T47D (cell line): ENCODE measurements at regions not wholly inside any gene's neighbourhood (a gene's known extent, or its start where the extent isn't known, plus 50 kb on each side); places are given as distances from the start of the nearest gene placed in this dataset.
"Not testable (repeated sequence)": the region's sequence is repeated elsewhere in the genome, so short reads cannot be mapped to it uniquely, and the experiment has no call there.

Experiments used
- DNase-seq, 2 experiments: peaks; one replicate each; pipeline versions ENCODE4 v3.0.0 to v3.0.0-alpha.2; 2011 to 2012; ENCODE audit warnings: low read depth in 1 of 2, low spot score in 1 of 2
- JUND ChIP-seq: IDR thresholded peaks from 2 replicates; pipeline ENCODE4 v1.6.1; 2012; ENCODE audit warnings: low read depth
- in situ Hi-C: cut with HindIII; loops from 2 replicates; pipeline ENCODE4 v1.10.0; 2016; ENCODE audit warnings: low sequenced_read_pairs, low pct_unique_long_range_greater_than_20kb

DNA sequence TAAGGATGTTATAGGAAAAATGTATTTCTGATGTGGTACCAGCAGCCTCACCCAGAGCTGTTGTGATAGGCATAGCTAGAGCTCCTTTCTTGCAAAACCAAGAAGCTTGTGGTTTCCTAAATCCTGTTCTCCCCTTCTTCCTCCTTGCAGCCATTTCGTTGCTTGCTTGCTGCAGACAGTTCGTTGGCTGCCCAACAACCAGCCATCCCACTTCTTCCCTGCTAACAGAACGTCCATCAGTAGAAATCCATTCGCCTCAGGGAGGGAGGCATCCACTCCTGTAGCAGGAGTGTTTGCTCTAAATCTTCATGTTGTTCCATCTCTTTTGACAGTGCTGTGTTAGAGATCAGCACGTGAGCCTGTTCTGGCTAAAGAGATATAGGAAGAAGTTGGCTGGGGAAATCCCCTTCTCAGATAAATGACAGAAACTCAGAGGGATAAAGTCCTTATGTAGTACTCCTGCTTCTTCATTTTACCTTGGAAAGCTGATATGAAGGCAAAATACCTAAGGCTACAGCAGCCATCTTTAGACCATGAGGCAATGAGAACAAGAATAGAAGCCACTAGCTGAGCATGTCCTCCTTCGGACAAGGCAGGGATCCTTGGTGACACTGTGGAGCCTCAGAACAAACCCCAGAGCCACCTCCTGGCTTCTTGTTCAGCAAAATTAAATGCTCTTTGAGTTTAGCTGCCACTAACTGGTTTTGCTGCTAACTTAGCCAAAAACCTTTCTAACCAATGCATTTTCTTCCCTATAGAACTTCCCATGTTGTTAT is 68.4 kb upstream of the RELL1 start:
- in situ Hi-C loops = no loop called here
- no peak for DNase-seq
- TF ChIP-seq JUND = no peak

DNA sequence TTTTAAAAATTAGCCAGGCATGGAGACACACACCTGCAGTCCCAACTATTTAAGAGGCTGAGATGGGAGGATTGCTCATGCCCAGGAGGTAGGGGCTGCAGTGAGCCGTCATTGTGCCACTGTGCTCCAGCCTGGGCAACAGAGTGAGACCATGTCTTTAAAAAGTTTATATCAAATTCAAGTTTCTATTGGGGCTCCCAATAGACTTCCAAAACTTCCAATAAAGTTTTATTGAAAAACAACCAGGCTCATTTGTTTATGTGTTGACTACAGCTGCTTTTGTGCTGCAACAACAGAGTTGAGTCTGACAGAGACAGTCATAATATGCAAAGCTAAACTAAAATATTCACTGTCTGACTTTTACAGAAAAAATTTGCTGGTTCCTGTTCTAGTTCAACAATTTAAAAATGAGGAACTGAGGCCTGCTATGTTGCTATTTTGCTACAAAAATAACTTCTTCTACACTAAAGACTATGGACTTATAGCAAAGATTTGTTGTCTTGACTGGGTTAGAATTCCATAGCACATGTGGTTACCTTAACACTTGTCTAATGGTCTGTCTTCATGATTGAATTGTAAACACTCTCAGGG is 63.3 kb upstream of the RELL1 start:
- in situ Hi-C loops = no loop called here
- TF ChIP-seq JUND = no peak
- DNase-seq = no peak

DNA sequence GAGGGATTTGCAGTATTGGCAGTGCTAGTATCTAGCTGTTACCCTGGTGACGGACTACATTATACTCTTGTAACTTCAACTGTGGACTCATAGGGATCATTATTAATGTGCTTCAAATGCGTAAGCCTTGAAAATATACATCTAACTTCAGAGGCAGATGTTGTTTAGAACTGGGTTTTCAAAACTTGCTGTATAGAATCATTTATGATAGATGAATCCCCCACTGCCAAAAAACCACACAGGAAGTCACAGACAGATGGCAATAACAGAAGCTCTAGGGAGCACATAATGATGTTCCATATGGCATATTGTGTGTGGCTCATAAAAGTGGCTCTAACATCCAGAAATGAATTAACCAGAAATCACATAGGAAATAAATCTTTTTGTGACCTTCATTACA is 62.3 kb upstream of the RELL1 start:
- no peak for DNase-seq
- TF ChIP-seq JUND = no peak
- in situ Hi-C loops = no loop called here

DNA sequence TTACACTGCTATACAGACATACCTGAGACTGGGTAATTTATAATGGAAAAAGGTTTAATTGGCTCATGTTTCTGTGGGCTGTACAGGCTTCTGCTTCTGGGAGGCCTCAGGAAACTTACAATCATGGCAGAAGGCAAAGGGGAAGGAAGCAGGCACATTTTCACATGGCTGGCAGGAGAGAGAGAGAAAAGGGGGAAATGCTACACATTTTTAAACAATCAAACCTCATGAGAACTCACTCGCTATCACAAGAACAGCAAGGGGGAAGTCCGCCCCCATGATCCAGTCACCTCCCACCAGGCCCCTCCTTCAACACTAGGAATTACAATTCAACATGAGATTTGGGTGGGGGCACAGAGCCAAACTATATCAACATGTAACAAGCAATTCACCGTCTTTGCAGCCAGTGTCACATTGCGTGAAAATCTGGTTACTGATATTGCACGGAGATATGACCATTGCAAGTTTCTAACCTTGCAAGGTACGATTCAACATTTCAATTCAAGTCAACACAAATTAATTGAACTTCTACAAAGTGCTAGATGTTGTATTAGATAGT is 61.7 kb upstream of the RELL1 start:
- TF ChIP-seq JUND = no peak
- in situ Hi-C loops = no loop called here
- DNase-seq = no peak

DNA sequence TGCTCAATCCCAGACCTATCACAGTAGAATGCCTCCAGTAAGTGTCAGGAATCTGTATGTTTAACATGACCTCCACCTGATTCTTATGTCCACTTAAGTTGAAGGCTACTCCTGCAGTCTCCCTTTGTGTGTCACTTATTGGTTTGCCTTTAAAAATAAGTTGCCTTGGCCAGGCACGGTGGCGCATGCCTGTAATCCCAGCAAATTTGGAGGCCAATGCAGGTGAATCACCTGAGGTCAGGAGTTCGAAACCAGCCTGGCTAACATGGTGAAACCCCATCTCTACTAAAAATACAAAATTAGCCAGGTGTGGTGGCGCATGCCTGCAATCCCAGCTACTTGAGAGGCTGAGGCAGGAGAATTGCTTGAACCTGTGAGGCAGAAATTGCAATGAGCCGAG is 60.7 kb upstream of the RELL1 start:
- in situ Hi-C loops, DNase-seq: not testable (repeated sequence)

DNA sequence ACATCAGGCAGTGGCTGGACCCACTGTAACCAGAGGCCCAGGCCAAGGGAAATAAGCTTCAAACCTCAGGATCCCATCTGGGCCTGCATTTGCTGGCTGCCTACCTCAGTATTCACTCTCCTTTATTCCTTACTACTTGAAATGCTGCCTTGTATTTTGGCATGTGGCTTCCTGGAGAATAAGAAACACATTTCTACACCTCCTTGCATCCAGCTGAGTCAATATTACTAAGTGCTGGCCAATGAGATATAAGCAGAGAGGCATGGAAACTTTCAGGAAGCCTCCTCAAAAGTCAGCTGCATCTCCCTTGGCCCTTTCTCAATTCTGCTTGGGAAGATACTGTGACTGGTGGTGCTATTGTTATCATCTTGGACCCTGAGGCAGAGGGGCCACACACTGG is 59.8 kb upstream of the RELL1 start:
- TF ChIP-seq JUND = no peak
- no peak for DNase-seq
- in situ Hi-C loops = no loop called here

DNA sequence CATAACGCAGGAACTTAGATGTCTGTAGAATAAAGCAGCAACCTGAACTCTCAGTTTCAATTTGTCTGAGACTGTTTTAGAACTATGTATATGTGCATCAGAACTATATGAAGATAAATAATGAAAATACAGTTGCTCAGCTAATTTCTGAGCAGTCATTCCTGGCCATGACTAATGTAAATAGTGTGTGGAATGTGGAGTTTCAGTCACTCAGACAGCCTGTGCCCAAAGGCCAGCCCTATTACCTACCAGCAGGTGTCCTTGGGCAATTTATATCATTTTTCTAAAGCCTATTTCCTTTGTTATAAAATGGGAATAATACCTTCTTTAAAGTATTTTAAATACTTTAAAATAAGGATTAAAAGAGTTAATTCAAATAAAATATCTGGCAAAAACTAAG is 56.0 kb upstream of the RELL1 start:
- no peak for TF ChIP-seq JUND
- peak in 1 of 2 experiments; percentile 27 for DNase-seq
- in situ Hi-C loops = no loop called here

DNA sequence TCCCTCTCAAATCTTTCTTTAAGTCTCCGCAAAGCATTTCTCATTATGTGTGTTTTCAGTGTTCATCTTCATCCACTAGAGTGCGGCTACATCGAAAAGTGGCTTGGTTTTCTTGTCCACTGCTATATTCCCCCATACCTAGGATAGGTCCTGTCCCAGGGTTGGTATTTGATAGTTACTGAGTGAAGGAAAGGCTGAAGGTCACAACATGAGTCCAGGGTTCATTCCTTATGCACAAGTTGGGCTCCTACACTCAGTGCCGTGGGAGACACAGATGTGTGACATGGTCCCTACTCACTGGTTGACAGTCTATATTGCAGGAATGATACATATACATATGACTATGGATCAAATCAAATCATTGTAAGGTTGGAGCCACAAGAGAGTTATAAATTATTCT is 55.4 kb upstream of the RELL1 start:
- DNase-seq = no peak
- TF ChIP-seq JUND = no peak
- in situ Hi-C loops = no loop called here

DNA sequence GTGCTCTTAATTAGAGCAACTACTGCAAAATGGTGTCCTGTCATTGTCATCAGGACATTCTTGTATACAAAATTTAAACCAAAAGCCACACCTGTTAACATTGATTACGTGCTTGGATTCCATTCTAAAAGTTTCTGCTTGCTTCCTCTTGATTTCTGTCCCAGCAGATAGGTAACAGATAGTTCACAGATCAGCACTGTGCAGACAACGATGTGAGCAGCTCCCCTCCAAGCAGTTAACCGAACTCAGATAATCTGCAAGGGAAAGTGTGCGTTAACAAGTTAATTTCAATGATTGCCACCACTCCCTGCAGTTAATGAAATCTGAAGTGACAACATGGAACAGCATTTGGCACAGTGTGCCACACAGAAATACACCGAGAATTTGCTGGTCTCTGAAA is 54.4 kb upstream of the RELL1 start:
- TF ChIP-seq JUND = no peak
- in situ Hi-C loops = no loop called here
- DNase-seq = no peak

DNA sequence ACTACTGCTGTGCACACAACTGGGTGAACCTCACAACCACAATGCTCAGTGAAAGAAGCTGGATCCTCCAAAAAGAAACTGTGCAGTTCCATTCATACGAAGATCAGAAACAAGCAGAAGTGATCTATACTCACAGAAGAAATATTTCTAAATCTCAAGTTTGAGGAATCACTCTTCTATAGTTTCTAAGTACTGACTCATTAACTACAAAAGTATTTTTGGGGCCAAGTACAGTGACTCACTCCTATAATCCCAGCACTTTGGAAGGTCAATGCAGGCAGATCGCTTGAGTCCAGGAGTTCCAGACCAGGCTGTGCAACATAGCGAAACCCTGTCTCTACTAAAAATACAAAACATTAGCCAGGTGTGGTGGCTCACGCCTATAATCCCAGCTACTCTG is 51.3 kb upstream of the RELL1 start:
- TF ChIP-seq JUND = no peak
- DNase-seq = no peak
- in situ Hi-C loops = no loop called here
